Activated CD8-positive, alpha-beta T cell treated with anti-CD3 and anti-CD28 coated beads for 36 hours (primary cell): ENCODE measurements at regions not wholly inside any gene's neighbourhood (a gene's known extent, or its start where the extent isn't known, plus 50 kb on each side); places are given as distances from the start of the nearest gene placed in this dataset.

Experiments used
- ATAC-seq: fragments of 200-7000 bp; cut with Tn5 transposase; one replicate; pipeline ENCODE4 v1.10.0; 2021; ENCODE audit warnings: mild to moderate bottlenecking, moderate library complexity
- CTCF ChIA-PET: fragments of 350-600 bp; sonication (Branson Sonifier 250); formaldehyde crosslinking; loops from one replicate; lab custom pipeline; 2021; ENCODE audit warnings: antibody characterized with exemption; lab: Charles Lee
- POLR2A ChIA-PET: fragments of 350-600 bp; sonication (Branson Sonifier 250); formaldehyde crosslinking; loops from one replicate; lab custom pipeline; 2021; ENCODE audit warnings: antibody characterized with exemption; lab: Charles Lee
- DNase-seq: peaks from one replicate; pipeline ENCODE4 v3.0.0-alpha.2; 2020
- H3K27ac Mint-ChIP-seq: one replicate; pipeline ENCODE4 v1.8.0; 2021; ENCODE audit warnings: mild to moderate bottlenecking, mixed read lengths
- H3K27me3 Mint-ChIP-seq: one replicate; pipeline ENCODE4 v1.8.0; 2021; ENCODE audit warnings: mixed read lengths
- H3K36me3 Mint-ChIP-seq: one replicate; pipeline ENCODE4 v1.8.0; 2021; ENCODE audit warnings: low read depth, mixed read lengths
- H3K4me1 Mint-ChIP-seq: one replicate; pipeline ENCODE4 v1.8.0; 2021; ENCODE audit warnings: low read depth, mixed read lengths
- H3K4me3 Mint-ChIP-seq: one replicate; pipeline ENCODE4 v1.8.0; 2021; ENCODE audit warnings: mild to moderate bottlenecking, moderate library complexity, mixed read lengths
- H3K9me3 Mint-ChIP-seq: one replicate; pipeline ENCODE4 v1.8.0; 2021; ENCODE audit warnings: mixed read lengths
- CTCF ChIP-seq: fragments of 200-600 bp; IDR thresholded peaks from one replicate; pipeline ENCODE4 v1.8.0; 2022; ENCODE audit warnings: antibody characterized with exemption, mild to moderate bottlenecking
- intact Hi-C: fragments of 100-400 bp; cut with micrococcal nuclease; formaldehyde crosslinking; loops from one replicate; pipeline ENCODE4 v1.10.0; 2022

GRCh38 chr17:27224526-27225315, 69.2 kb upstream of the WSB1 start:
- intact Hi-C loops: no loop called here
- no peak for TF ChIP-seq CTCF
- H3K9me3 Mint-ChIP-seq: peaks cover 2% of the 10 kb centered on the region
- no peak for DNase-seq
- ATAC-seq: no peak
- no peaks in the 10 kb centered on the region for H3K36me3 Mint-ChIP-seq
- no peak overlapping the region for H3K4me3 Mint-ChIP-seq
- no peaks in the 10 kb centered on the region for H3K4me1 Mint-ChIP-seq
- no peaks in the 10 kb centered on the region for H3K27me3 Mint-ChIP-seq
- ChIA-PET CTCF (interaction anchor here (0.7 kb wide), 1 partner anchor 12 kb away, joined by 3 read pairs; no protein-coding TSS in a partner anchor), POLR2A (no interaction called here)
- H3K27ac Mint-ChIP-seq: no peak overlapping the region

DNA sequence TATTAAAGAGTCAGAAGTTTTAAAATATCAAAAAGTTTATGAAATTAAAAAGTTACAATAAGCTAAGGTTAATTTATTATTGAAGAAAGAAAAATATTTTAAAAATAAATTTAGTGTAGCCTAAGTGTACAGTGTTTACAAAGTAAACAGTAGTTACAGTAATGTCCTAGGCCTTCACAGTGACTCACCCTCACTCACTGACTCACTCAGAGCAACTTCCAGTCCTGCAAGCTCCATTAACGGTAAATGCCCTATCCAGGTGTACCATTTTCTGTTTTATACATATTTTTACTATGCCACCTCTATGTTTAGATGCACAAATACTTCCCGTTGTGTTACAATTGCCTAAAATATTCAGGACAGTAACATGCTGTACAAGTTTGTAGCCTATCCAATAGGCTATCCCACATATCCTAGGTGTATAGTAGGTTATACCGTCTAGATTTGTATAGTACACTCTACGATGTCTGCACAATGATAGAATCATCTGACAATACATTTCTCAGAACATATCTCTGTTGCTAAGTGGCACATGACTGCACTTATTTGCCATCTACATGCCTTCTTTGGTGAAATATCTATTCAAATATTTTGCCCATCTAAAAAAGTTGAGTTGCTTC, 67.2 kb upstream of the WSB1 start:
- no peaks in the 10 kb centered on the region for H3K27me3 Mint-ChIP-seq
- TF ChIP-seq CTCF: no peak
- ChIA-PET POLR2A (no interaction called here), CTCF (interaction anchor here (1.1 to 1.5 kb wide), 2 partner anchors 10 to 373 kb away, joined by 3 to 9 read pairs; no protein-coding TSS in a partner anchor)
- peaks cover 2% of the 10 kb centered on the region for H3K9me3 Mint-ChIP-seq
- no peaks in the 10 kb centered on the region for H3K36me3 Mint-ChIP-seq
- H3K27ac Mint-ChIP-seq: no peak overlapping the region
- no peaks in the 10 kb centered on the region for H3K4me1 Mint-ChIP-seq
- intact Hi-C loops: no loop called here
- no peak for ATAC-seq
- H3K4me3 Mint-ChIP-seq: no peak overlapping the region
- DNase-seq: no peak

DNA sequence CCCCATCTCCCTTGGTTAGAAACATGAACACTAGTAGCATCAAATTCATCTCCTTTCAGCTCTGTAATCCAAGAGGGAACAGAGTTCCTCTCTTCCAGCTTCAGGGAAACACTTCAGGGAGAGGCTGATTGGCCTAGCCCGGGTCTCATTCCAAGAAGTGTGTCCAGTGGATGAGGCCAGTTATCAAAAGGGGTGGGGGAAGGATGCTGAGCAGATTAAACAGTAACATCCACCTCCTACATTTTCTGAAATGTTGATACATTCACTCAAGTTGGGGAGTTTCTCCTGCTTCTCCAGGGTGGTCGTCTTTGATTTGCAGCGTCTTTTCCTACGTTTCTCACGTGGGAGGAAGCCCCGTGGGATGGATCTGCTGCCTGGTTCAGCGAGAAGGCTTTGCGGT, 62.9 kb upstream of the WSB1 start:
- CTCF ChIA-PET: interaction anchor here (1.2 kb wide), 1 partner anchor 421 kb away, joined by 3 read pairs; no protein-coding TSS in a partner anchor
- Mint-ChIP-seq H3K36me3 (no peaks in the 10 kb centered on the region), H3K9me3 (no peaks in the 10 kb centered on the region), H3K4me3 (no peak overlapping the region), H3K4me1 (no peaks in the 10 kb centered on the region), H3K27me3 (no peaks in the 10 kb centered on the region), H3K27ac (no peak overlapping the region)
- TF ChIP-seq CTCF: no peak
- intact Hi-C loops: loop anchor here (10.0 kb wide), 1 partner anchor 374 kb away; no protein-coding TSS in a partner anchor
- POLR2A ChIA-PET: no interaction called here
- no peak for DNase-seq
- ATAC-seq: no peak

- intact Hi-C loops: loop anchor here (10.0 kb wide), 1 partner anchor 372 kb away; no protein-coding TSS in a partner anchor
- ChIA-PET POLR2A (no interaction called here), CTCF (interaction anchor here (0.7 to 1.3 kb wide), 2 partner anchors 101 to 419 kb away, joined by 3 to 4 read pairs; no protein-coding TSS in a partner anchor)
- Mint-ChIP-seq H3K4me1 (no peaks in the 10 kb centered on the region), H3K27ac (no peak overlapping the region), H3K9me3 (no peaks in the 10 kb centered on the region), H3K36me3 (no peaks in the 10 kb centered on the region), H3K27me3 (no peaks in the 10 kb centered on the region), H3K4me3 (no peak overlapping the region)
- ATAC-seq (no peak), DNase-seq (no peak)
- TF ChIP-seq CTCF: no peak
These were observed 61.6 kb upstream of the WSB1 start for GRCh38 chr17:27232328-27232727.

DNA sequence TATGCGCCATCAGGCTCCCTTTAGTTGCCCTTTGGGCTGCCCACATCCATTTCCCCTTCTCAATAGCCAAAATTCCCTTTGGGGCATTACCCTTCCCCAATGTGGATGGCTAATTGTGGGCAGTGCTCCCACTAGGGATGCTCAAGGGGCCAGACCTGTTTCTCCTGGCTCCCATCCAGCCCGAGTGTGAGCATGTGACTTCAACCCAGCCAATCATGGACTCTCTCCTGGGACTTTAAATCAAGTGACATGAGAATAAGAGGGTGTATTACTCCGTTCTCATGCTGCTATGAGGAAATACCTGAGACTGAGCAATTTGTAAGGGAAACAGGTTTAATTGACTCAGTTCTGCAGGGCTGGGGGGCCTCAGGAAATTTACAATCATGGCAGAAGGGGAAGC, 60.9 kb upstream of the WSB1 start:
- POLR2A ChIA-PET: no interaction called here
- Mint-ChIP-seq H3K4me3 (no peak overlapping the region), H3K4me1 (no peaks in the 10 kb centered on the region), H3K9me3 (no peaks in the 10 kb centered on the region), H3K36me3 (no peaks in the 10 kb centered on the region), H3K27ac (no peak overlapping the region), H3K27me3 (no peaks in the 10 kb centered on the region)
- intact Hi-C loops: loop anchor here (10.0 kb wide), 1 partner anchor 372 kb away; no protein-coding TSS in a partner anchor
- CTCF ChIA-PET: interaction anchor here (0.7 to 1.3 kb wide), 3 partner anchors 11 to 419 kb away, joined by 3 to 4 read pairs (median 3); no protein-coding TSS in a partner anchor
- ATAC-seq (no peak), DNase-seq (no peak)
- no peak for TF ChIP-seq CTCF
